ENCODE measurements at regions not wholly inside any gene's neighbourhood (a gene's known extent, or its start where the extent isn't known, plus 50 kb on each side); places are given as distances from the start of the nearest gene placed in this dataset.

- Histone ChIP-seq H3K27ac (no peak overlapping the region), H3K9me3 (no peaks in the 10 kb centered on the region), H3K36me3 (no peaks in the 10 kb centered on the region), H3K27me3 (no peaks in the 10 kb centered on the region), H3K4me1 (no peaks in the 10 kb centered on the region), H3K4me3 (no peak overlapping the region)
- ATAC-seq: peak; percentile 70
- no peak for DNase-seq
- intact Hi-C loops (cut with DNase I): no loop called here
- TF ChIP-seq CTCF (IDR thresholded peaks at IDR 0.05): no peak
Measured at GRCh38 chr7:106196460-106197021, 84.4 kb upstream of the SYPL1 start.

GRCh38 chr7:106193661-106194060, 81.5 kb upstream of the SYPL1 start:
- DNase-seq: no peak
- no peak overlapping the region for H3K27ac ChIP-seq
- H3K4me1 ChIP-seq: no peaks in the 10 kb centered on the region
- TF ChIP-seq CTCF (IDR thresholded peaks at IDR 0.05): no peak
- no peak for ATAC-seq
- intact Hi-C loops (cut with DNase I): no loop called here
- no peaks in the 10 kb centered on the region for H3K9me3 ChIP-seq
- H3K27me3 ChIP-seq: no peaks in the 10 kb centered on the region
- no peak overlapping the region for H3K4me3 ChIP-seq
- H3K36me3 ChIP-seq: no peaks in the 10 kb centered on the region

- Histone ChIP-seq H3K4me1 (no peaks in the 10 kb centered on the region), H3K27ac (no peak overlapping the region), H3K9me3 (no peaks in the 10 kb centered on the region), H3K27me3 (no peaks in the 10 kb centered on the region), H3K4me3 (no peak overlapping the region), H3K36me3 (no peaks in the 10 kb centered on the region)
- TF ChIP-seq CTCF (IDR thresholded peaks at IDR 0.05): no peak
- intact Hi-C loops (cut with DNase I): no loop called here
- no peak for DNase-seq
- ATAC-seq: no peak
Measured at GRCh38 chr7:106190589-106191330, 78.6 kb upstream of the SYPL1 start.

- ATAC-seq: no peak
- H3K27ac ChIP-seq: no peak overlapping the region
- H3K4me3 ChIP-seq: no peak overlapping the region
- TF ChIP-seq CTCF (IDR thresholded peaks at IDR 0.05): no peak
- intact Hi-C loops (cut with DNase I): no loop called here
- H3K36me3 ChIP-seq: no peaks in the 10 kb centered on the region
- no peaks in the 10 kb centered on the region for H3K27me3 ChIP-seq
- DNase-seq: no peak
- H3K4me1 ChIP-seq: no peaks in the 10 kb centered on the region
- H3K9me3 ChIP-seq: no peaks in the 10 kb centered on the region
Measured at GRCh38 chr7:106187613-106188350, 75.7 kb upstream of the SYPL1 start.

GRCh38 chr7:106185719-106186118, 73.6 kb upstream of the SYPL1 start:
- DNase-seq: no peak
- H3K4me1 ChIP-seq: no peaks in the 10 kb centered on the region
- no peaks in the 10 kb centered on the region for H3K9me3 ChIP-seq
- no peak overlapping the region for H3K27ac ChIP-seq
- intact Hi-C loops (cut with DNase I): no loop called here
- no peaks in the 10 kb centered on the region for H3K36me3 ChIP-seq
- ATAC-seq: no peak
- no peaks in the 10 kb centered on the region for H3K27me3 ChIP-seq
- no peak overlapping the region for H3K4me3 ChIP-seq
- TF ChIP-seq CTCF (IDR thresholded peaks at IDR 0.05): no peak
